B cell (primary cell): ENCODE measurements at regions not wholly inside any gene's neighbourhood (a gene's known extent, or its start where the extent isn't known, plus 50 kb on each side); places are given as distances from the start of the nearest gene placed in this dataset.

Experiments
- ATAC-seq: fragments of 200-7000 bp; cut with Tn5 transposase; one replicate; pipeline ENCODE4 v1.10.0; 2021; ENCODE audit warnings: low read depth, mild to moderate bottlenecking, moderate number of reproducible peaks, moderate library complexity
- CTCF ChIA-PET: fragments of 350-600 bp; sonication (Branson Sonifier 250); formaldehyde crosslinking; loops from one replicate; lab custom pipeline; 2021; ENCODE audit warnings: antibody characterized with exemption, inconsistent platforms; lab: Charles Lee
- POLR2A ChIA-PET: fragments of 350-600 bp; sonication (Branson Sonifier 250); formaldehyde crosslinking; loops from one replicate; lab custom pipeline; 2021; ENCODE audit warnings: antibody characterized with exemption; lab: Charles Lee
- DNase-seq: peaks from one replicate; pipeline ENCODE4 v3.0.0; 2013
- H2AFZ ChIP-seq: 2 replicates; pipeline ENCODE4 v1.6.1; 2012; ENCODE audit warnings: mild to moderate bottlenecking, low read depth, low read length; ENCODE audit not compliant: insufficient read depth, poor library complexity, severe bottlenecking
- H3K27ac ChIP-seq, 2 donors: 1 replicate in 1 of 2; 2 replicates in 1 of 2; pipeline ENCODE4 v1.5.1; 2012 to 2013; ENCODE audit warnings: low read length in 2 of 2, mild to moderate bottlenecking in 2 of 2, moderate library complexity in 1 of 2
- H3K27me3 ChIP-seq, 4 experiments: fragments of 200-600 bp in 1 of 4; sonication (generic) in 1 of 4; replicated peaks in 1 of 4; 1 replicate in 2 of 4; 2 replicates in 2 of 4; pipeline versions ENCODE4 v1.6.1 to v1.7.0; 2013 to 2016; ENCODE audit warnings: low read length in 3 of 4, mild to moderate bottlenecking in 2 of 4, mixed read lengths in 1 of 4, moderate library complexity in 1 of 4; ENCODE audit not compliant: insufficient read depth in 4 of 4, control insufficient read depth in 3 of 4; ENCODE audit errors: control extremely low read depth in 1 of 4
- H3K36me3 ChIP-seq, 2 experiments: replicated peaks in 1 of 2; 1 replicate in 1 of 2; 2 replicates in 1 of 2; pipeline versions ENCODE4 v1.6.1 to v1.7.1; 2013; ENCODE audit warnings: low read length in 1 of 2; ENCODE audit not compliant: insufficient read depth in 2 of 2, control insufficient read depth in 1 of 2; ENCODE audit errors: control extremely low read depth in 1 of 2, extremely low read depth in 1 of 2
- H3K4me1 ChIP-seq, 2 donors: fragments of 200-600 bp in 1 of 2; sonication (generic) in 1 of 2; 1 replicate in 1 of 2; 2 replicates in 1 of 2; pipeline versions ENCODE4 v1.5.1 to v1.6.1; 2013 to 2017; ENCODE audit warnings: low read length in 2 of 2; ENCODE audit not compliant: control insufficient read depth in 2 of 2, insufficient read depth in 2 of 2
- H3K4me2 ChIP-seq: replicated peaks from 2 replicates; pipeline ENCODE3; 2012; ENCODE audit warnings: mild to moderate bottlenecking, low read depth, low read length; ENCODE audit not compliant: poor library complexity, severe bottlenecking
- H3K4me3 ChIP-seq, 5 experiments: fragments of 200-600 bp in 1 of 5; sonication (generic) in 1 of 5; 1 replicate in 3 of 5; 2 replicates in 2 of 5; pipeline versions ENCODE4 v1.5.1 to v1.7.0; 2011 to 2016; ENCODE audit warnings: low read length in 4 of 5, mild to moderate bottlenecking in 4 of 5, low read depth in 2 of 5, control low read depth in 1 of 5, moderate library complexity in 1 of 5; ENCODE audit not compliant: insufficient read depth in 1 of 5; ENCODE audit errors: control extremely low read depth in 1 of 5, extremely low read depth in 1 of 5
- H3K79me2 ChIP-seq: fragments of 200-600 bp; sonication (generic); one replicate; pipeline ENCODE4 v1.6.0; 2016; ENCODE audit warnings: low read length; ENCODE audit not compliant: control insufficient read depth, insufficient read depth
- H3K9ac ChIP-seq: fragments of 200-600 bp; sonication (generic); 2 replicates; pipeline ENCODE4 v1.6.1; 2017; ENCODE audit warnings: mild to moderate bottlenecking, low read length, moderate library complexity
- H3K9me3 ChIP-seq, 3 donors: one replicate each; pipeline versions ENCODE4 v1.6.1 to v1.7.1; 2013; ENCODE audit warnings: low read length in 2 of 3; ENCODE audit not compliant: control insufficient read depth in 2 of 3, insufficient read depth in 1 of 3; ENCODE audit errors: control extremely low read depth in 1 of 3
- H4K20me1 ChIP-seq: 2 replicates; pipeline ENCODE4 v1.6.0; 2012; ENCODE audit warnings: mild to moderate bottlenecking, low read length; ENCODE audit not compliant: insufficient read depth, control insufficient read depth, poor library complexity, severe bottlenecking
- H3K27ac Mint-ChIP-seq: one replicate; pipeline ENCODE4 v1.8.0; 2021; ENCODE audit warnings: mixed read lengths
- H3K27me3 Mint-ChIP-seq: one replicate; pipeline ENCODE4 v1.8.0; 2021; ENCODE audit warnings: mixed read lengths
- H3K4me1 Mint-ChIP-seq: one replicate; pipeline ENCODE4 v1.8.0; 2021; ENCODE audit warnings: mixed read lengths
- H3K4me3 Mint-ChIP-seq: one replicate; pipeline ENCODE4 v1.8.0; 2021; ENCODE audit warnings: mixed read lengths
- H3K9me3 Mint-ChIP-seq: one replicate; pipeline ENCODE4 v1.8.0; 2022; ENCODE audit warnings: mixed read lengths; ENCODE audit not compliant: insufficient read depth
- CTCF ChIP-seq: fragments of 200-600 bp; IDR thresholded peaks from one replicate; pipeline ENCODE4 v1.8.0; 2022; ENCODE audit warnings: antibody characterized with exemption, mild to moderate bottlenecking
- EZH2 ChIP-seq: IDR thresholded peaks from 2 replicates; pipeline ENCODE4 v1.6.1; 2012; ENCODE audit warnings: borderline replicate concordance, low read depth, mild to moderate bottlenecking, moderate library complexity, low read length; ENCODE audit not compliant: insufficient read depth, poor library complexity, severe bottlenecking
- WGBS: methylation state at CpG from one replicate; pipeline ENCODE4 v1.1.5; 2013; ENCODE audit warnings: missing lambda C conversion rate; ENCODE audit not compliant: insufficient coverage; 5-methylcytosine and 5-hydroxymethylcytosine counted together
- intact Hi-C: fragments of 100-400 bp; cut with micrococcal nuclease; formaldehyde crosslinking; loops from one replicate; pipeline ENCODE4 v1.10.0; 2022

GRCh38 chr7:42407021-42407710 is 170.2 kb upstream of the GLI3 start:
- ChIA-PET CTCF (no interaction called here), POLR2A (no interaction called here)

GRCh38 chr7:42406358-42406757 is 169.3 kb upstream of the GLI3 start:
- Histone ChIP-seq H3K27ac (no peak overlapping the region), H3K4me2 (no peak overlapping the region), H2AFZ (no peak overlapping the region), H4K20me1 (no peaks in the 10 kb centered on the region), H3K36me3 (no peaks in the 10 kb centered on the region), H3K9me3 (peaks cover 0 to 3% (median 0%) of the 10 kb centered on the region in 3 donors), H3K27me3 (no peaks in the 10 kb centered on the region), H3K9ac (no peak overlapping the region), H3K4me1 (no peaks in the 10 kb centered on the region), H3K4me3 (no peak overlapping the region), H3K79me2 (no peaks in the 10 kb centered on the region)
- DNase-seq (no peak), ATAC-seq (no peak)
- no peak overlapping the region for H3K4me3 Mint-ChIP-seq
- H3K27ac Mint-ChIP-seq: no peak overlapping the region
- TF ChIP-seq EZH2 (no peak), CTCF (no peak)
- H3K27me3 Mint-ChIP-seq: no peaks in the 10 kb centered on the region
- 96% methylated on average over 12 of the region's 16 CpGs for WGBS
- H3K9me3 Mint-ChIP-seq: no peaks in the 10 kb centered on the region
- intact Hi-C loops: no loop called here
- ChIA-PET POLR2A (no interaction called here), CTCF (no interaction called here)
- no peaks in the 10 kb centered on the region for H3K4me1 Mint-ChIP-seq

More at GRCh38 chr7:42407021-42407710, 170.2 kb upstream of the GLI3 start:
- intact Hi-C loops: no loop called here
- no peak for TF ChIP-seq CTCF
- ATAC-seq (no peak), DNase-seq (no peak)
- Mint-ChIP-seq H3K4me3 (no peak overlapping the region), H3K27me3 (no peaks in the 10 kb centered on the region), H3K27ac (no peak overlapping the region), H3K4me1 (no peaks in the 10 kb centered on the region), H3K9me3 (no peaks in the 10 kb centered on the region)
- H3K9ac ChIP-seq: no peak overlapping the region
- H3K4me1 ChIP-seq: no peaks in the 10 kb centered on the region
- no peak overlapping the region for H3K27ac ChIP-seq
- no peak overlapping the region for H3K4me3 ChIP-seq
- H3K4me2 ChIP-seq: no peak overlapping the region
- H4K20me1 ChIP-seq: no peaks in the 10 kb centered on the region
- H2AFZ ChIP-seq: no peak overlapping the region
- H3K9me3 ChIP-seq: peaks cover 0 to 3% (median 0%) of the 10 kb centered on the region in 3 donors
- no peaks in the 10 kb centered on the region for H3K36me3 ChIP-seq
- WGBS: 94% methylated on average over 9 of the region's 15 CpGs
- H3K27me3 ChIP-seq: no peaks in the 10 kb centered on the region
- no peaks in the 10 kb centered on the region for H3K79me2 ChIP-seq
